Keratinocyte (primary cell): ENCODE measurements at regions not wholly inside any gene's neighbourhood (a gene's known extent, or its start where the extent isn't known, plus 50 kb on each side); places are given as distances from the start of the nearest gene placed in this dataset.

ENCODE experiments used
- DNase-seq: peaks from one replicate; pipeline ENCODE4 v3.0.0-alpha.2; 2011; ENCODE audit warnings: low read depth, missing footprints, low spot score
- FAIRE-seq: peaks from 2 replicates; lab custom pipeline; 2011; peaks lifted over from hg19 to GRCh38; lab: Jason Lieb, UNC
- H2AFZ ChIP-seq: 2 replicates; pipeline ENCODE4 v1.6.0; 2012; ENCODE audit warnings: low read length, control low read depth, inconsistent platforms; ENCODE audit not compliant: control insufficient read depth
- H3K27ac ChIP-seq: 2 replicates; pipeline ENCODE4 v1.5.1; 2011; ENCODE audit warnings: low read length; ENCODE audit not compliant: control insufficient read depth, insufficient read depth
- H3K27me3 ChIP-seq: 3 replicates; pipeline ENCODE4 v1.6.0; 2011; ENCODE audit warnings: low read length; ENCODE audit not compliant: control insufficient read depth, insufficient read depth; ENCODE audit errors: extremely low read depth
- H3K36me3 ChIP-seq, 2 experiments: 2 replicates in 1 of 2; 3 replicates in 1 of 2; pipeline ENCODE4 v1.5.1; 2011; ENCODE audit warnings: low read length in 2 of 2, mild to moderate bottlenecking in 1 of 2; ENCODE audit not compliant: control insufficient read depth in 2 of 2, insufficient read depth in 2 of 2; ENCODE audit errors: extremely low read depth in 1 of 2
- H3K4me1 ChIP-seq: 3 replicates; pipeline ENCODE4 v1.5.1; 2011; ENCODE audit warnings: low read length; ENCODE audit not compliant: control insufficient read depth, insufficient read depth; ENCODE audit errors: extremely low read depth
- H3K4me2 ChIP-seq: 3 replicates; pipeline ENCODE4 v1.6.0; 2011; ENCODE audit warnings: low read depth, low read length; ENCODE audit not compliant: control insufficient read depth, insufficient read depth; ENCODE audit errors: extremely low read depth
- H3K4me3 ChIP-seq, 3 experiments: fragments of 200-600 bp in 1 of 3; sonication (generic) in 1 of 3; 2 replicates in 2 of 3; 3 replicates in 1 of 3; pipeline ENCODE4 v1.5.1; 2011 to 2016; ENCODE audit warnings: low read length in 3 of 3, mild to moderate bottlenecking in 3 of 3, control low read depth in 2 of 3, inconsistent platforms in 1 of 3, low read depth in 1 of 3, mixed read lengths in 1 of 3, mixed run types in 1 of 3, moderate library complexity in 1 of 3; ENCODE audit not compliant: control insufficient read depth in 2 of 3, insufficient read depth in 2 of 3; ENCODE audit errors: extremely low read depth in 1 of 3
- H3K79me2 ChIP-seq: 2 replicates; pipeline ENCODE4 v1.6.0; 2012; ENCODE audit warnings: low read length; ENCODE audit not compliant: control insufficient read depth, insufficient read depth
- H3K9ac ChIP-seq: 3 replicates; pipeline ENCODE4 v1.6.0; 2011; ENCODE audit warnings: low read length; ENCODE audit not compliant: control insufficient read depth, insufficient read depth; ENCODE audit errors: extremely low read depth
- H3K9me1 ChIP-seq: 3 replicates; pipeline ENCODE4 v1.6.0; 2011; ENCODE audit warnings: low read length; ENCODE audit not compliant: control insufficient read depth, insufficient read depth; ENCODE audit errors: extremely low read depth
- H3K9me3 ChIP-seq: 2 replicates; pipeline ENCODE4 v1.5.1; 2012; ENCODE audit warnings: low read depth, low read length; ENCODE audit not compliant: control insufficient read depth
- H4K20me1 ChIP-seq: 3 replicates; pipeline ENCODE4 v1.6.0; 2011; ENCODE audit warnings: low read length; ENCODE audit not compliant: control insufficient read depth, insufficient read depth; ENCODE audit errors: extremely low read depth
- CTCF ChIP-seq, 3 experiments: IDR thresholded peaks in 1 of 3; conservative IDR thresholded peaks in 1 of 3; optimal IDR thresholded peaks in 1 of 3; 2 replicates in 2 of 3; 3 replicates in 1 of 3; pipeline versions ENCODE3 to v1.5.1; 2011; ENCODE audit warnings: low read length in 3 of 3, mild to moderate bottlenecking in 3 of 3, moderate library complexity in 2 of 3, control low read depth in 1 of 3, inconsistent platforms in 1 of 3; ENCODE audit not compliant: insufficient read depth in 2 of 3; ENCODE audit errors: extremely low read depth in 1 of 3
- EZH2 ChIP-seq: IDR thresholded peaks from one replicate; pipeline ENCODE4 v1.6.1; 2012; ENCODE audit warnings: inconsistent platforms, mild to moderate bottlenecking, low read length, moderate library complexity
- dilution Hi-C: fragments of 300-500 bp; cut with MboI; formaldehyde crosslinking; loops from one replicate; pipeline ENCODE4 v1.7.0; 2020; ENCODE audit warnings: low sequenced_read_pairs; ENCODE audit not compliant: extremely low pct_ligation_motif_present

GRCh38 chr6:20008131-20008530, 171.0 kb downstream of the ID4 start:
- TF ChIP-seq EZH2: no peak
- no peak for TF ChIP-seq CTCF (optimal IDR thresholded peaks at IDR 0.05 in 1 of 3, IDR thresholded peaks at IDR 0.05 in 1 of 3, conservative IDR thresholded peaks at IDR 0.05 in 1 of 3; ENCODE audit: extremely low read depth in 1 of 3, insufficient read depth in 2 of 3, low read length in 3 of 3)
- H3K4me3 ChIP-seq: no peak overlapping the region
- dilution Hi-C loops: no loop called here

GRCh38 chr6:20013066-20013861, 176.1 kb downstream of the ID4 start:
- FAIRE-seq (no peak), DNase-seq (no peak)
- dilution Hi-C loops: no loop called here
- Histone ChIP-seq H4K20me1 (no peaks in the 10 kb centered on the region), H3K9me3 (no peaks in the 10 kb centered on the region), H3K4me1 (no peaks in the 10 kb centered on the region), H3K9me1 (no peaks in the 10 kb centered on the region), H3K36me3 (no peaks in the 10 kb centered on the region), H2AFZ (no peak overlapping the region), H3K27me3 (no peaks in the 10 kb centered on the region), H3K4me3 (no peak overlapping the region), H3K79me2 (no peaks in the 10 kb centered on the region), H3K4me2 (no peak overlapping the region), H3K27ac (no peak overlapping the region), H3K9ac (no peak overlapping the region)
- no peak for TF ChIP-seq CTCF (optimal IDR thresholded peaks at IDR 0.05 in 1 of 3, IDR thresholded peaks at IDR 0.05 in 1 of 3, conservative IDR thresholded peaks at IDR 0.05 in 1 of 3; ENCODE audit: extremely low read depth in 1 of 3, insufficient read depth in 2 of 3, low read length in 3 of 3)
- TF ChIP-seq EZH2: no peak

More at GRCh38 chr6:20008131-20008530, 171.0 kb downstream of the ID4 start:
- no peaks in the 10 kb centered on the region for H3K9me3 ChIP-seq
- H3K36me3 ChIP-seq: no peaks in the 10 kb centered on the region
- no peaks in the 10 kb centered on the region for H3K79me2 ChIP-seq
- FAIRE-seq (no peak), DNase-seq (no peak)
- H3K27ac ChIP-seq: no peak overlapping the region
- H3K9ac ChIP-seq: no peak overlapping the region
- no peaks in the 10 kb centered on the region for H3K4me1 ChIP-seq
- no peaks in the 10 kb centered on the region for H4K20me1 ChIP-seq
- no peak overlapping the region for H3K4me2 ChIP-seq
- no peaks in the 10 kb centered on the region for H3K9me1 ChIP-seq
- no peak overlapping the region for H2AFZ ChIP-seq
- H3K27me3 ChIP-seq: no peaks in the 10 kb centered on the region
